Esophagus muscularis mucosa (tissue), 3 donors: ENCODE measurements at regions not wholly inside any gene's neighbourhood (a gene's known extent, or its start where the extent isn't known, plus 50 kb on each side); places are given as distances from the start of the nearest gene placed in this dataset.

Experiments used
- POLR2A ChIP-seq: fragments of 450-650 bp; IDR thresholded peaks from one replicate; pipeline ENCODE4 v1.6.1; 2017; ENCODE audit warnings: antibody characterized with exemption, moderate library complexity, mild to moderate bottlenecking, low read depth
- TF ChIP-seq, protein P1 (sequence below), 3 experiments: fragments of 200-600 bp in 2 of 3; fragments of 450-650 bp in 1 of 3; sonication (generic) in 2 of 3; IDR thresholded peaks; one replicate each; pipeline ENCODE4 v1.5.1; 2017 to 2019; ENCODE audit warnings: antibody characterized with exemption in 3 of 3, mild to moderate bottlenecking in 2 of 3, moderate library complexity in 1 of 3

DNA sequence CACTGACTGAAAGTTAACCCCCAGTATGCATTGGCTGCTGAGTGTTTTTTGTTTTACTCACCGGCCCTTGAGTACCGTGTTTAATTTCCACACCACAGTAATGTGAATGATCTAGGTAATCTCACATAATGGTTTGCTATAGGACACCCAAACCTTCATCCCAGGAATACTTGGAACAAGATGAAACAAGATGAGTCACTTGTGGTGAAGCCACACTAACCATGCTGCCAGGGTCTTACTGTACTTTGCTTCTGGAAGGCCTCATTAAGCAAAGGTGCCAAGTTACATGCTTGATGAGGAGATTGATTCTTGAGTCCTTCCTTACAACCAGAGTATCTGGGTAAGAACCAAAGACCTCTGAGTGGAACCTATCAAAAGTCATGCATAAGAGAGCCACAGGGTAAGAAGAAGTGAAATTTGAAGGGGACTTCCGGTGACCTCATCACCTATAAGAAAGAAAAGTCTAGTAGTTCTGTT lies 163.3 kb downstream of the NRIP1 start:
- TF ChIP-seq POLR2A: no peak
- TF ChIP-seq, protein P1, sequence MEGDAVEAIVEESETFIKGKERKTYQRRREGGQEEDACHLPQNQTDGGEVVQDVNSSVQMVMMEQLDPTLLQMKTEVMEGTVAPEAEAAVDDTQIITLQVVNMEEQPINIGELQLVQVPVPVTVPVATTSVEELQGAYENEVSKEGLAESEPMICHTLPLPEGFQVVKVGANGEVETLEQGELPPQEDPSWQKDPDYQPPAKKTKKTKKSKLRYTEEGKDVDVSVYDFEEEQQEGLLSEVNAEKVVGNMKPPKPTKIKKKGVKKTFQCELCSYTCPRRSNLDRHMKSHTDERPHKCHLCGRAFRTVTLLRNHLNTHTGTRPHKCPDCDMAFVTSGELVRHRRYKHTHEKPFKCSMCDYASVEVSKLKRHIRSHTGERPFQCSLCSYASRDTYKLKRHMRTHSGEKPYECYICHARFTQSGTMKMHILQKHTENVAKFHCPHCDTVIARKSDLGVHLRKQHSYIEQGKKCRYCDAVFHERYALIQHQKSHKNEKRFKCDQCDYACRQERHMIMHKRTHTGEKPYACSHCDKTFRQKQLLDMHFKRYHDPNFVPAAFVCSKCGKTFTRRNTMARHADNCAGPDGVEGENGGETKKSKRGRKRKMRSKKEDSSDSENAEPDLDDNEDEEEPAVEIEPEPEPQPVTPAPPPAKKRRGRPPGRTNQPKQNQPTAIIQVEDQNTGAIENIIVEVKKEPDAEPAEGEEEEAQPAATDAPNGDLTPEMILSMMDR (IDR thresholded peaks at IDR 0.05): no peak
